Endodermal cell (in vitro differentiated cells): ENCODE measurements at regions not wholly inside any gene's neighbourhood (a gene's known extent, or its start where the extent isn't known, plus 50 kb on each side); places are given as distances from the start of the nearest gene placed in this dataset.

Experiments
- DNase-seq: peaks from one replicate; pipeline ENCODE4 v3.0.0-alpha.2; 2017
- H3K27ac ChIP-seq: 2 replicates; pipeline ENCODE4 v1.5.1; 2013; ENCODE audit warnings: mild to moderate bottlenecking, low read depth, low read length, moderate library complexity
- H3K27me3 ChIP-seq: 2 replicates; pipeline ENCODE4 v1.6.1; 2013; ENCODE audit warnings: mild to moderate bottlenecking, low read length, moderate library complexity; ENCODE audit not compliant: insufficient read depth, control insufficient read depth, poor library complexity, severe bottlenecking
- H3K36me3 ChIP-seq: 2 replicates; pipeline ENCODE4 v1.7.0; 2013; ENCODE audit warnings: mild to moderate bottlenecking, low read length, moderate library complexity; ENCODE audit not compliant: control insufficient read depth, insufficient read depth
- H3K4me1 ChIP-seq: one replicate; pipeline ENCODE4 v1.7.0; 2013; ENCODE audit warnings: low read length; ENCODE audit not compliant: control insufficient read depth, insufficient read depth
- H3K4me3 ChIP-seq: 2 replicates; pipeline ENCODE4 v1.5.1; 2013; ENCODE audit warnings: mild to moderate bottlenecking, low read length, moderate library complexity
- H3K9ac ChIP-seq: 2 replicates; pipeline ENCODE4 v1.6.1; 2013; ENCODE audit warnings: mild to moderate bottlenecking, low read length, moderate library complexity; ENCODE audit not compliant: poor library complexity, severe bottlenecking; ENCODE audit errors: extremely low read depth
- H3K9me3 ChIP-seq: 2 replicates; pipeline ENCODE4 v1.6.1; 2013; ENCODE audit warnings: mild to moderate bottlenecking, low read length, moderate library complexity; ENCODE audit not compliant: control insufficient read depth
- H3K27ac Mint-ChIP-seq: 2 replicates; pipeline ENCODE4 v1.8.0; 2020; ENCODE audit warnings: mixed read lengths
- H3K27me3 Mint-ChIP-seq: 2 replicates; pipeline ENCODE4 v1.8.0; 2021; ENCODE audit warnings: mild to moderate bottlenecking, mixed read lengths; ENCODE audit not compliant: insufficient read depth
- H3K36me3 Mint-ChIP-seq: 2 replicates; pipeline ENCODE4 v1.8.0; 2020; ENCODE audit warnings: low read depth, mixed read lengths
- H3K4me1 Mint-ChIP-seq: 2 replicates; pipeline ENCODE4 v1.8.0; 2020; ENCODE audit warnings: mixed read lengths
- H3K4me3 Mint-ChIP-seq: 2 replicates; pipeline ENCODE4 v1.8.0; 2020; ENCODE audit warnings: mild to moderate bottlenecking, moderate library complexity, mixed read lengths
- H3K9me3 Mint-ChIP-seq: 2 replicates; pipeline ENCODE4 v1.8.0; 2020; ENCODE audit warnings: mild to moderate bottlenecking, mixed read lengths
- WGBS, 2 experiments: methylation state at CpG; one replicate each; pipeline versions ENCODE4 v1.1.5 to v1.1.7; 2013; ENCODE audit warnings: missing lambda C conversion rate in 2 of 2, mixed read lengths in 1 of 2; ENCODE audit not compliant: insufficient coverage in 1 of 2, insufficient read length in 1 of 2; 5-methylcytosine and 5-hydroxymethylcytosine counted together
- TF ChIP-seq, protein P1 (sequence below): fragments of 200-600 bp; sonication (generic); conservative IDR thresholded peaks from 2 replicates; pipeline ENCODE4 v1.5.0; 2021; ENCODE audit warnings: antibody characterized with exemption, mild to moderate bottlenecking

DNA sequence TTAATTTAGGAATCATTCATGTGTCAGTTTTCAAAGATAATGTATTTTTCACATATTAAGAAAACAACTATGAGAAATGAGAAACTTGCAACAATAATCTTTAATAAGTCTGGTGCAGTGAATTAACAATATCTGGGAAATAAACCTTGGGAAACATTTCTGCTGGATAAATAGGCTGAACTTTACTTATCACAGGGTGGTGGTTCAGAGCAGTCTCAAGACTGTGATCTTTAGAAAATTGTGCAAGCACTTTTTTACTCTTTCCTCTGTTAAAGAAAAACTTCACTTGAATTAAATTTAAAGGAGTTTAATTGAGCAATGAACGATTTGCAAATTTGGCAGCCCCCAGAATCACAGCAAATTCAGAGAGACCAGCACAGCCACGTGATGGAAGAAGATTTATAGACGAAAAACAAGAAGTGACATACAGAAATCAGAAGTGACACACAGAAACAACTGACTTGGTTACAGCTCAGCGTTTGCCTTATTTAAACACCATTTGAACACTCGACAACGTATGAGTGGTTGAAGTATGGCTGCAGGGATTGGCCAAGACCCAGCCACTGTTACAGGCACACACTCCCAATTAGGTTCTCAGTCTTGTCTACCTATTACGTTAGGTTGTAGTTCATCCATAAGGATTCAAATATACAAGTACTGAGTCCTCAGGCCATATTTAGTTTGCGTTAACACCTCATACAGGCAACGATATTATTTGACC lies 631.9 kb downstream of the SLCO4C1 start:
- H3K9me3 ChIP-seq: no peaks in the 10 kb centered on the region
- no peak overlapping the region for H3K4me3 ChIP-seq
- H3K27me3 Mint-ChIP-seq: no peaks in the 10 kb centered on the region
- WGBS, 2 experiments: 94 to 95% methylated on average over 7 to 9 of the region's 9 CpGs
- H3K9me3 Mint-ChIP-seq: no peaks in the 10 kb centered on the region
- no peak for DNase-seq
- no peaks in the 10 kb centered on the region for H3K27me3 ChIP-seq
- no peaks in the 10 kb centered on the region for H3K36me3 ChIP-seq
- H3K4me3 Mint-ChIP-seq: no peak overlapping the region
- H3K27ac ChIP-seq: no peak overlapping the region
- TF ChIP-seq, protein P1, sequence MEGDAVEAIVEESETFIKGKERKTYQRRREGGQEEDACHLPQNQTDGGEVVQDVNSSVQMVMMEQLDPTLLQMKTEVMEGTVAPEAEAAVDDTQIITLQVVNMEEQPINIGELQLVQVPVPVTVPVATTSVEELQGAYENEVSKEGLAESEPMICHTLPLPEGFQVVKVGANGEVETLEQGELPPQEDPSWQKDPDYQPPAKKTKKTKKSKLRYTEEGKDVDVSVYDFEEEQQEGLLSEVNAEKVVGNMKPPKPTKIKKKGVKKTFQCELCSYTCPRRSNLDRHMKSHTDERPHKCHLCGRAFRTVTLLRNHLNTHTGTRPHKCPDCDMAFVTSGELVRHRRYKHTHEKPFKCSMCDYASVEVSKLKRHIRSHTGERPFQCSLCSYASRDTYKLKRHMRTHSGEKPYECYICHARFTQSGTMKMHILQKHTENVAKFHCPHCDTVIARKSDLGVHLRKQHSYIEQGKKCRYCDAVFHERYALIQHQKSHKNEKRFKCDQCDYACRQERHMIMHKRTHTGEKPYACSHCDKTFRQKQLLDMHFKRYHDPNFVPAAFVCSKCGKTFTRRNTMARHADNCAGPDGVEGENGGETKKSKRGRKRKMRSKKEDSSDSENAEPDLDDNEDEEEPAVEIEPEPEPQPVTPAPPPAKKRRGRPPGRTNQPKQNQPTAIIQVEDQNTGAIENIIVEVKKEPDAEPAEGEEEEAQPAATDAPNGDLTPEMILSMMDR: no peak
- no peaks in the 10 kb centered on the region for H3K4me1 Mint-ChIP-seq
- no peak overlapping the region for H3K27ac Mint-ChIP-seq
- H3K9ac ChIP-seq: no peak overlapping the region
- H3K4me1 ChIP-seq: no peaks in the 10 kb centered on the region
- no peaks in the 10 kb centered on the region for H3K36me3 Mint-ChIP-seq

DNA sequence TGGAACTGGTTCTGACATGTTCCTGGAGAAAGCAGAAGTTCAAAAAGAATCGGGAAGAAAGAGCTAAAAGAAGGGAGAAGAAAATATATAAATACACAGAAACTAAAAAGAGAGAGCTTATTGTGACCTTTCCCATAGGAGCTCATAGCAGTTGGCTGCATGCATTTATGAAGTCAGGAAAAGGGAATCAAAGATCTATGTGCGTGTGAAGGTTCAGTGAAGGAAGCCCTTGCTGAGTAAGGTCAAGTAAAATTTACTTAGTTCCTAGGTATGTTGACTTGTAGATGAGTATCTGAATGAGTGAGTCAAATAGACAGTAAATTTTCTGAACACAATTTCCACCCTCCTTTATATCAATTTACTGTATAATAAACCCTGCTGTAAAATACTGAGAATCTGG lies 632.5 kb downstream of the SLCO4C1 start:
- no peaks in the 10 kb centered on the region for H3K9me3 ChIP-seq
- no peaks in the 10 kb centered on the region for H3K27me3 Mint-ChIP-seq
- H3K4me3 Mint-ChIP-seq: no peak overlapping the region
- no peaks in the 10 kb centered on the region for H3K36me3 Mint-ChIP-seq
- H3K4me1 Mint-ChIP-seq: peaks cover 2% of the 10 kb centered on the region
- no peaks in the 10 kb centered on the region for H3K4me1 ChIP-seq
- H3K36me3 ChIP-seq: no peaks in the 10 kb centered on the region
- no peak for DNase-seq
- no peaks in the 10 kb centered on the region for H3K27me3 ChIP-seq
- 78% methylated on average over 2 of the region's 2 CpGs; no CpG with 5 or more reads in 1 of the 2 experiments for WGBS, 2 experiments
- no peak overlapping the region for H3K27ac ChIP-seq
- TF ChIP-seq, protein P1: no peak
- no peaks in the 10 kb centered on the region for H3K9me3 Mint-ChIP-seq
- H3K27ac Mint-ChIP-seq: no peak overlapping the region
- no peak overlapping the region for H3K9ac ChIP-seq
- no peak overlapping the region for H3K4me3 ChIP-seq

DNA sequence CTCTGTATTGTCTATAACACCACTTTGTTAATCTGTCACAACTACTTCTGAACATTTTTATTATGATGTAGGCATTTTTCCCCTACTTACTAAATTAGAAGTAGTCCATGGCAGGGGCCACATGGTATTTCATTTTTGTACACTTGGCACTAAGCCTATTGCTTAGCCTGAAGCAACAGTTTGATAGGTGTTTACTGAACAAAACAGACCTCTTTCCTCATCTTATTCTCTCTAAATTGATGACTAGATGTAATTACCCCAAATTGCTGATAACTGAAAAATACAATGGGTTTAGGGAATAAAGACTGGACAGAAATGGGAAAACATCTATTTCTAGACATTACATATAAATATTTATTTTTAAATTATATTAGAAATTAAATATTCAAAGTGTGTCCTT lies 633.8 kb downstream of the SLCO4C1 start:
- TF ChIP-seq, protein P1: no peak
- Mint-ChIP-seq H3K36me3 (no peaks in the 10 kb centered on the region), H3K27ac (no peak overlapping the region), H3K27me3 (no peaks in the 10 kb centered on the region), H3K4me1 (peaks cover 5% of the 10 kb centered on the region), H3K4me3 (no peak overlapping the region), H3K9me3 (no peaks in the 10 kb centered on the region)
- Histone ChIP-seq H3K36me3 (no peaks in the 10 kb centered on the region), H3K27me3 (no peaks in the 10 kb centered on the region), H3K9me3 (no peaks in the 10 kb centered on the region), H3K27ac (no peak overlapping the region), H3K9ac (no peak overlapping the region), H3K4me3 (no peak overlapping the region), H3K4me1 (no peaks in the 10 kb centered on the region)
- no peak for DNase-seq
